Pancreas (tissue), 10 donors: ENCODE measurements at regions not wholly inside any gene's neighbourhood (a gene's known extent, or its start where the extent isn't known, plus 50 kb on each side); places are given as distances from the start of the nearest gene placed in this dataset.

Source experiments
- ATAC-seq, 4 donors: fragments of 200-7000 bp; cut with Tn5 transposase; one replicate each; pipeline versions ENCODE4 v1.8.0 to v1.9.1; 2020; ENCODE audit warnings: mild to moderate bottlenecking in 4 of 4, moderate library complexity in 4 of 4
- DNase-seq, 6 donors: peaks; one replicate each; pipeline ENCODE4 v3.0.0-alpha.2; 2020
- FAIRE-seq: peaks from 2 replicates; lab custom pipeline; 2012; peaks lifted over from hg19 to GRCh38; lab: Jason Lieb, UNC
- H3K27ac ChIP-seq, 4 donors: fragments of 200-600 bp; sonication (generic); 1 replicate in 3 of 4; 2 replicates in 1 of 4; pipeline versions ENCODE4 v1.5.0 to v1.8.0; 2020
- H3K27me3 ChIP-seq, 4 donors: fragments of 200-600 bp; one replicate each; pipeline ENCODE4 v1.8.0; 2021
- H3K36me3 ChIP-seq, 3 donors: fragments of 200-600 bp; sonication (generic) in 1 of 3; one replicate each; pipeline versions ENCODE4 v1.5.0 to v1.8.0; 2020 to 2021
- H3K4me1 ChIP-seq, 3 donors: fragments of 200-600 bp; one replicate each; pipeline ENCODE4 v1.8.0; 2021
- H3K4me3 ChIP-seq, 4 donors: fragments of 200-600 bp; sonication (generic) in 2 of 4; one replicate each; pipeline versions ENCODE4 v1.5.0 to v1.8.0; 2020 to 2021
- H3K9me3 ChIP-seq, 4 donors: fragments of 200-600 bp; one replicate each; pipeline ENCODE4 v1.8.0; 2021
- CTCF ChIP-seq, 4 donors: fragments of 200-600 bp; sonication (generic) in 3 of 4; IDR thresholded peaks; one replicate each; pipeline versions ENCODE4 v1.5.0 to v1.8.0; 2021; ENCODE audit warnings: antibody characterized with exemption in 4 of 4
- WGBS, 2 donors: extraction: QIAGEN DNeasy Blood & Tissue Kit; methylation state at CpG; one replicate each; pipeline ENCODE4 v1.1.7; 2013; 5-methylcytosine and 5-hydroxymethylcytosine counted together
- intact Hi-C, 3 donors: fragments of 100-400 bp; cut with DNase I; formaldehyde crosslinking; loops; one replicate each; pipeline versions ENCODE4 v1.11.1 to v1.14.2; 2022
- donor health status: healthy with polysubstance abuse.
- donor health status: DM: no; HTN: no; CAD: no; lungs with moderate emphysema.
- donor health status: DM: no; HTN: no; CAD: no.
- donor health status: control.
- donor health status: control.
- donor health status: Bipolar disorder and iron deficiency.
- donor health status: DM: yes; HTN: yes; CAD: no.
- donor health status: DM: no; HTN: no; CAD: no.
- donor health status: DM: no; HTN: no; CAD: no.
- donor health status: DM: yes; HTN: yes; CAD: no.

GRCh38 chr3:89971329-89971728 lies 863.9 kb downstream of the EPHA3 start:
- no peak for TF ChIP-seq CTCF (IDR thresholded peaks at IDR 0.05)
- ATAC-seq (no peak), DNase-seq (no peak), FAIRE-seq (no peak)
- no peaks in the 10 kb centered on the region for H3K36me3 ChIP-seq
- H3K4me1 ChIP-seq, result no peaks in the 10 kb centered on the region
- WGBS, 2 donors, result 49 to 54% methylated on average over 2 of the region's 2 CpGs
- intact Hi-C loops, result no loop called here
- no peak overlapping the region for H3K27ac ChIP-seq
- H3K9me3 ChIP-seq, result no peaks in the 10 kb centered on the region
- no peak overlapping the region for H3K4me3 ChIP-seq
- H3K27me3 ChIP-seq, result no peaks in the 10 kb centered on the region

GRCh38 chr3:89973156-89973555 lies 865.7 kb downstream of the EPHA3 start:
- 63 to 76% methylated on average over 2 of the region's 2 CpGs for WGBS, 2 donors
- H3K27ac ChIP-seq, result no peak overlapping the region
- no peak overlapping the region for H3K4me3 ChIP-seq
- no peak for FAIRE-seq
- H3K9me3 ChIP-seq, result no peaks in the 10 kb centered on the region
- no peaks in the 10 kb centered on the region for H3K36me3 ChIP-seq
- ATAC-seq, result no peak
- no peak for TF ChIP-seq CTCF (IDR thresholded peaks at IDR 0.05)
- DNase-seq, result no peak
- intact Hi-C loops, result no loop called here
- H3K4me1 ChIP-seq, result no peaks in the 10 kb centered on the region
- no peaks in the 10 kb centered on the region for H3K27me3 ChIP-seq

GRCh38 chr3:89974903-89975519 lies 867.6 kb downstream of the EPHA3 start:
- Histone ChIP-seq H3K4me3 (no peak overlapping the region), H3K27ac (no peak overlapping the region), H3K4me1 (no peaks in the 10 kb centered on the region), H3K27me3 (no peaks in the 10 kb centered on the region), H3K36me3 (no peaks in the 10 kb centered on the region), H3K9me3 (no peaks in the 10 kb centered on the region)
- no peak for FAIRE-seq
- no peak for TF ChIP-seq CTCF (IDR thresholded peaks at IDR 0.05)
- no peak for DNase-seq
- intact Hi-C loops, result no loop called here
- ATAC-seq, result no peak
- 53 to 64% methylated on average over 5 of the region's 5 CpGs for WGBS, 2 donors

GRCh38 chr3:89983449-89983848 lies 876.0 kb downstream of the EPHA3 start:
- WGBS, 2 donors, result 74 to 85% methylated on average over 2 of the region's 2 CpGs
- Histone ChIP-seq H3K36me3 (no peaks in the 10 kb centered on the region), H3K9me3 (no peaks in the 10 kb centered on the region), H3K4me1 (no peaks in the 10 kb centered on the region), H3K27me3 (no peaks in the 10 kb centered on the region), H3K27ac (no peak overlapping the region), H3K4me3 (no peak overlapping the region)
- DNase-seq, result no peak
- intact Hi-C loops, result no loop called here
- ATAC-seq, result no peak
- no peak for TF ChIP-seq CTCF (IDR thresholded peaks at IDR 0.05)
- FAIRE-seq, result no peak

GRCh38 chr3:90005281-90005847 lies 897.9 kb downstream of the EPHA3 start:
- FAIRE-seq, result no peak
- 65 to 66% methylated on average over 4 of the region's 4 CpGs for WGBS, 2 donors

More at GRCh38 chr3:90005281-90005847, 897.9 kb downstream of the EPHA3 start:
- Histone ChIP-seq H3K36me3 (no peaks in the 10 kb centered on the region), H3K4me1 (no peaks in the 10 kb centered on the region), H3K4me3 (no peak overlapping the region), H3K27ac (no peak overlapping the region), H3K27me3 (no peaks in the 10 kb centered on the region), H3K9me3 (no peaks in the 10 kb centered on the region)
- DNase-seq, result no peak
- intact Hi-C loops, result no loop called here
- no peak for ATAC-seq
- no peak for TF ChIP-seq CTCF (IDR thresholded peaks at IDR 0.05)
